A549 (cell line): ENCODE measurements at regions not wholly inside any gene's neighbourhood (a gene's known extent, or its start where the extent isn't known, plus 50 kb on each side); places are given as distances from the start of the nearest gene placed in this dataset.
"Not testable (repeated sequence)": the region's sequence is repeated elsewhere in the genome, so short reads cannot be mapped to it uniquely, and the experiment has no call there.

Source experiments
- ATAC-seq, 2 experiments: fragments of 200-7000 bp in 1 of 2; fragments of >200 bp in 1 of 2; cut with Nextera tagmentation in 1 of 2; cut with Tn5 transposase in 1 of 2; 3 replicates each; pipeline versions ENCODE4 v1.8.0 to v1.9.1; 2018 to 2020; ENCODE audit warnings: mild to moderate bottlenecking in 1 of 2, moderate library complexity in 1 of 2
- CTCF ChIA-PET: fragments of 300-600 bp; sonication (Branson Sonifier 250); formaldehyde crosslinking; extraction: SDS; loops from one replicate; lab custom pipeline; 2021; ENCODE audit warnings: antibody characterized with exemption, inconsistent platforms; lab: Yijun Ruan, JAX
- POLR2A ChIA-PET: fragments of 350-600 bp; formaldehyde crosslinking; extraction: SDS; loops from one replicate; lab custom pipeline; 2021; ENCODE audit warnings: antibody characterized with exemption, inconsistent platforms; lab: Yijun Ruan, JAX
- DNase-seq, 2 experiments: peaks; one replicate each; pipeline versions ENCODE4 v3.0.0 to v3.0.0-alpha.2; 2011 to 2016; ENCODE audit warnings: low read depth in 1 of 2, low spot score in 1 of 2
- FAIRE-seq: peaks from 2 replicates; lab custom pipeline; 2011; peaks lifted over from hg19 to GRCh38; lab: Jason Lieb, UNC
- H3K27ac ChIP-seq, 2 experiments: fragments of >200 bp; sonication (Bioruptor Twin); formaldehyde crosslinking; 3 replicates each; pipeline ENCODE4 v1.5.1; 2016 to 2017
- H3K4me1 ChIP-seq: fragments of >200 bp; sonication (Bioruptor Twin); formaldehyde crosslinking; 3 replicates; pipeline ENCODE4 v1.6.1; 2016
- H3K4me2 ChIP-seq: fragments of >200 bp; sonication (Bioruptor Twin); formaldehyde crosslinking; 3 replicates; pipeline ENCODE4 v1.6.1; 2016
- H3K4me3 ChIP-seq: fragments of >200 bp; sonication (Bioruptor Twin); formaldehyde crosslinking; 3 replicates; pipeline ENCODE4 v1.5.1; 2016
- H3K9me3 ChIP-seq: fragments of >200 bp; sonication (Bioruptor Twin); formaldehyde crosslinking; 3 replicates; pipeline ENCODE4 v1.6.1; 2016
- ATOH8 ChIP-seq: fragments of 250-450 bp; sonication (Bioruptor Pico); IDR thresholded peaks from 2 replicates; pipeline ENCODE4 v1.5.0; 2020; ENCODE audit warnings: low read depth, mild to moderate bottlenecking, moderate library complexity
- BCL3 ChIP-seq: fragments of >200 bp; sonication (Bioruptor Twin); formaldehyde crosslinking; IDR thresholded peaks from 3 replicates; pipeline ENCODE4 v1.6.1; 2016
- BHLHE40 ChIP-seq: IDR thresholded peaks from 2 replicates; pipeline ENCODE4 v1.6.1; 2012; ENCODE audit warnings: low read depth, low read length, inconsistent platforms
- CBX2 ChIP-seq: fragments of 200-600 bp; sonication (generic); IDR thresholded peaks from 2 replicates; pipeline ENCODE4 v1.6.1; 2016; ENCODE audit warnings: low read depth, mild to moderate bottlenecking, borderline replicate concordance
- CEBPB ChIP-seq, 2 experiments: fragments of >200 bp in 1 of 2; sonication (Bioruptor Twin) in 1 of 2; formaldehyde crosslinking in 1 of 2; IDR thresholded peaks; 2 replicates each; pipeline ENCODE4 v1.6.1; 2012 to 2016
- EHF ChIP-seq: fragments of 250-450 bp; sonication (Bioruptor Pico); IDR thresholded peaks from 2 replicates; pipeline ENCODE4 v1.5.0; 2020; ENCODE audit warnings: mild to moderate bottlenecking
- EP300 ChIP-seq, 2 experiments: fragments of >200 bp; sonication (Bioruptor Twin); formaldehyde crosslinking; IDR thresholded peaks; 2 replicates in 1 of 2; 3 replicates in 1 of 2; pipeline ENCODE4 v1.6.1; 2016 to 2017
- ESRRA ChIP-seq: fragments of 150-350 bp; IDR thresholded peaks from 2 replicates; pipeline ENCODE4 v1.6.1; 2014; ENCODE audit warnings: mild to moderate bottlenecking, low read length, borderline replicate concordance
- FOSB ChIP-seq: fragments of 250-450 bp; sonication (Bioruptor Pico); IDR thresholded peaks from 2 replicates; pipeline ENCODE4 v1.5.0; 2020; ENCODE audit warnings: mild to moderate bottlenecking, moderate library complexity
- GATA3 ChIP-seq: IDR thresholded peaks from 2 replicates; pipeline ENCODE4 v1.6.1; 2012; ENCODE audit warnings: borderline replicate concordance
- HOXA7 ChIP-seq: fragments of 250-450 bp; sonication (Bioruptor Pico); IDR thresholded peaks from 2 replicates; pipeline ENCODE4 v1.5.0; 2020; ENCODE audit warnings: mild to moderate bottlenecking, moderate library complexity
- JUNB ChIP-seq: fragments of >200 bp; sonication (Bioruptor Twin); formaldehyde crosslinking; IDR thresholded peaks from 2 replicates; pipeline ENCODE4 v1.6.1; 2016
- MAFK ChIP-seq: fragments of 450-650 bp; IDR thresholded peaks from 2 replicates; pipeline ENCODE4 v1.6.1; 2014; ENCODE audit not compliant: partially characterized antibody
- MYC ChIP-seq: IDR thresholded peaks from 2 replicates; pipeline ENCODE4 v1.6.1; 2012; ENCODE audit warnings: mild to moderate bottlenecking, inconsistent platforms, low read length, improper control_type of control experiment, borderline replicate concordance
- NFE2L2 ChIP-seq: fragments of 150-350 bp; conservative IDR thresholded peaks from 2 replicates; pipeline ENCODE4 v1.6.1; 2014; ENCODE audit warnings: low read length
- NPAS2 ChIP-seq: fragments of 250-450 bp; sonication (Bioruptor Pico); IDR thresholded peaks from 2 replicates; pipeline ENCODE4 v1.8.0; 2022; ENCODE audit warnings: mild to moderate bottlenecking, moderate library complexity, borderline replicate concordance
- PBX3 ChIP-seq: IDR thresholded peaks from 2 replicates; pipeline ENCODE4 v1.6.1; 2012
- POLR2A ChIP-seq: IDR thresholded peaks from 2 replicates; pipeline ENCODE4 v1.6.1; 2012; ENCODE audit warnings: mild to moderate bottlenecking, low read length
- POLR2AphosphoS2 ChIP-seq: conservative IDR thresholded peaks from 2 replicates; pipeline ENCODE4 v1.6.1; 2012; ENCODE audit warnings: low read length, improper control_type of control experiment, inconsistent platforms
- RAD21 ChIP-seq, 2 experiments: fragments of >200 bp in 1 of 2; sonication (Bioruptor Twin) in 1 of 2; formaldehyde crosslinking in 1 of 2; IDR thresholded peaks in 1 of 2; conservative IDR thresholded peaks in 1 of 2; 2 replicates in 1 of 2; 3 replicates in 1 of 2; pipeline ENCODE4 v1.6.1; 2012 to 2018; ENCODE audit warnings: inconsistent platforms in 1 of 2
- SMC3 ChIP-seq: fragments of >200 bp; sonication (Bioruptor Twin); formaldehyde crosslinking; IDR thresholded peaks from 3 replicates; pipeline ENCODE4 v1.6.1; 2018; ENCODE audit warnings: inconsistent platforms
- ZC3H11A ChIP-seq: fragments of 450-650 bp; IDR thresholded peaks from 2 replicates; pipeline ENCODE4 v1.6.1; 2014; ENCODE audit warnings: antibody characterized with exemption, mild to moderate bottlenecking
- ZNF302 ChIP-seq: fragments of 250-450 bp; sonication (Bioruptor Pico); IDR thresholded peaks from 2 replicates; pipeline ENCODE4 v1.9.0; 2021; ENCODE audit warnings: inconsistent platforms, mild to moderate bottlenecking, moderate library complexity
- WGBS: methylation state at CpG from one replicate; pipeline ENCODE4 v1.1.6; 2017; ENCODE audit errors: missing lambda C conversion rate; 5-methylcytosine and 5-hydroxymethylcytosine counted together
- TF ChIP-seq, protein P1 (sequence below): IDR thresholded peaks from 2 replicates; pipeline ENCODE4 v1.6.1; 2012; ENCODE audit warnings: low read depth, borderline replicate concordance
- TF ChIP-seq, protein P2 (sequence below): fragments of 450-650 bp; IDR thresholded peaks from 2 replicates; pipeline ENCODE4 v1.6.1; 2014; ENCODE audit warnings: antibody characterized with exemption

- TF ChIP-seq MYC, result no peak
- no peak for TF ChIP-seq PBX3
- TF ChIP-seq, protein P1, sequence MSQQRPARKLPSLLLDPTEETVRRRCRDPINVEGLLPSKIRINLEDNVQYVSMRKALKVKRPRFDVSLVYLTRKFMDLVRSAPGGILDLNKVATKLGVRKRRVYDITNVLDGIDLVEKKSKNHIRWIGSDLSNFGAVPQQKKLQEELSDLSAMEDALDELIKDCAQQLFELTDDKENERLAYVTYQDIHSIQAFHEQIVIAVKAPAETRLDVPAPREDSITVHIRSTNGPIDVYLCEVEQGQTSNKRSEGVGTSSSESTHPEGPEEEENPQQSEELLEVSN, result no peak
- TF ChIP-seq ZNF302, result no peak
- no peak for TF ChIP-seq NPAS2 (CRISPR knock-in tag)
Measured at GRCh38 chr13:54733639-54734038, 1705.0 kb downstream of the OLFM4 start (continued).

DNA sequence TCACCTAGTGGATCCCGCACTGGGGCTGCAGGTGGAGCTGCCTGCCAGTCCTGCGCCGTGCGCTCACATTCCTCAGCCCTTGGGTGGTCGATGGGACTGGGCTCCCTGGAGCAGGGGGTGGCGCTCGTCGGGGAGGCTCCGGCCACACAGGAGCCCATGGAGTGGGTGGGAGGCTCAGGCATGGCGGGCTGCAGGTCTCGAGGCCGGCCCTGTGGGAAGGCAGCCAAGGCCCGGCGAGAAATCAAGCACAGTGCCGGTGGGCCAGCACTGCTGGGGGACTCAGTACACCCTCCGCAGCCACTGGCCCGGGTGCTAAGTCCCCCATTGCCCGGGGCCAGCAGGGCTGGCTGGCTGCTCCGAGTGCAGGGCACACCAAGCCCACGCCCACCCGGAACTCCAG lies 1708.6 kb downstream of the OLFM4 start:
- H3K27ac ChIP-seq, FAIRE-seq, ATAC-seq, POLR2A ChIA-PET, H3K4me1 ChIP-seq, H3K9me3 ChIP-seq, DNase-seq, H3K4me3 ChIP-seq, CTCF ChIA-PET, H3K4me2 ChIP-seq: not testable (repeated sequence)
- WGBS, result no CpG with 5 or more reads among the region's 21 CpGs

GRCh38 chr13:54742984-54743383 lies 1714.4 kb downstream of the OLFM4 start:
- TF ChIP-seq CBX2 (no peak), CEBPB (IDR thresholded peaks at IDR 0.05) (no peak), RAD21 (conservative IDR thresholded peaks at IDR 0.05 in 1 of 2, IDR thresholded peaks at IDR 0.05 in 1 of 2) (no peak), BHLHE40 (no peak), ATOH8 (CRISPR knock-in tag) (no peak), ESRRA (no peak), ZC3H11A (no peak), EHF (CRISPR knock-in tag) (no peak), EP300 (IDR thresholded peaks at IDR 0.05) (no peak), PBX3 (no peak), MAFK (no peak), NFE2L2 (no peak), HOXA7 (CRISPR knock-in tag) (no peak)
- TF ChIP-seq, protein P2, sequence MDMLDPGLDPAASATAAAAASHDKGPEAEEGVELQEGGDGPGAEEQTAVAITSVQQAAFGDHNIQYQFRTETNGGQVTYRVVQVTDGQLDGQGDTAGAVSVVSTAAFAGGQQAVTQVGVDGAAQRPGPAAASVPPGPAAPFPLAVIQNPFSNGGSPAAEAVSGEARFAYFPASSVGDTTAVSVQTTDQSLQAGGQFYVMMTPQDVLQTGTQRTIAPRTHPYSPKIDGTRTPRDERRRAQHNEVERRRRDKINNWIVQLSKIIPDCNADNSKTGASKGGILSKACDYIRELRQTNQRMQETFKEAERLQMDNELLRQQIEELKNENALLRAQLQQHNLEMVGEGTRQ, result no peak
- ChIA-PET POLR2A (no interaction called here), CTCF (no interaction called here)
- FAIRE-seq, result no peak
- Histone ChIP-seq H3K4me2 (no peak overlapping the region), H3K4me3 (no peak overlapping the region), H3K4me1 (no peaks in the 10 kb centered on the region), H3K9me3 (no peaks in the 10 kb centered on the region), H3K27ac (no peak overlapping the region)
- no peak for ATAC-seq
- no peak for DNase-seq

- ChIA-PET POLR2A (no interaction called here), CTCF (no interaction called here)
- ATAC-seq, result no peak
- Histone ChIP-seq H3K9me3 (no peaks in the 10 kb centered on the region), H3K4me3 (no peak overlapping the region), H3K27ac (no peak overlapping the region), H3K4me2 (no peak overlapping the region), H3K4me1 (no peaks in the 10 kb centered on the region)
- FAIRE-seq, result no peak
- no peak for DNase-seq
- no peak for TF ChIP-seq MYC
- TF ChIP-seq ATOH8 (CRISPR knock-in tag), result no peak
- TF ChIP-seq POLR2A, result no peak
- no peak for TF ChIP-seq HOXA7 (CRISPR knock-in tag)
- TF ChIP-seq GATA3, result no peak
- TF ChIP-seq BCL3, result no peak
- no peak for TF ChIP-seq CEBPB (IDR thresholded peaks at IDR 0.05)
- TF ChIP-seq JUNB, result no peak
- no peak for TF ChIP-seq POLR2AphosphoS2
- TF ChIP-seq ESRRA, result no peak
- TF ChIP-seq FOSB (CRISPR knock-in tag), result no peak
- TF ChIP-seq ZNF302, result no peak
- TF ChIP-seq SMC3, result no peak
- TF ChIP-seq CBX2, result no peak
Measured at GRCh38 chr13:54744747-54745146, 1716.1 kb downstream of the OLFM4 start.
